Stimulated activated memory B cell treated with anti-CD40 and anti-IgM and Interleukin-4, amounts not matched to agents 10 μg/mL and 1 μg/mL and 100 μg/mL, for 72 hours (primary cell): ENCODE measurements at regions not wholly inside any gene's neighbourhood (a gene's known extent, or its start where the extent isn't known, plus 50 kb on each side); places are given as distances from the start of the nearest gene placed in this dataset.
A peak's percentile ranks its signal among the peaks of the same experiment; 100 is the strongest.

Experiments
- ATAC-seq: fragments of 150-1000 bp; cut with Tn5 transposase; 2 replicates; pipeline ENCODE4 v1.10.0; 2021
- H3K27ac Mint-ChIP-seq: one replicate; pipeline ENCODE4 v1.8.0; 2022; ENCODE audit warnings: mild to moderate bottlenecking, mixed read lengths
- H3K27me3 Mint-ChIP-seq: one replicate; pipeline ENCODE4 v1.8.0; 2022; ENCODE audit warnings: mixed read lengths
- H3K36me3 Mint-ChIP-seq: one replicate; pipeline ENCODE4 v1.8.0; 2022; ENCODE audit warnings: mixed read lengths
- H3K4me1 Mint-ChIP-seq: one replicate; pipeline ENCODE4 v1.8.0; 2022; ENCODE audit warnings: mixed read lengths
- H3K4me3 Mint-ChIP-seq: one replicate; pipeline ENCODE4 v1.8.0; 2022; ENCODE audit warnings: mild to moderate bottlenecking, moderate library complexity, mixed read lengths
- H3K9me3 Mint-ChIP-seq: one replicate; pipeline ENCODE4 v1.8.0; 2022; ENCODE audit warnings: mixed read lengths

DNA sequence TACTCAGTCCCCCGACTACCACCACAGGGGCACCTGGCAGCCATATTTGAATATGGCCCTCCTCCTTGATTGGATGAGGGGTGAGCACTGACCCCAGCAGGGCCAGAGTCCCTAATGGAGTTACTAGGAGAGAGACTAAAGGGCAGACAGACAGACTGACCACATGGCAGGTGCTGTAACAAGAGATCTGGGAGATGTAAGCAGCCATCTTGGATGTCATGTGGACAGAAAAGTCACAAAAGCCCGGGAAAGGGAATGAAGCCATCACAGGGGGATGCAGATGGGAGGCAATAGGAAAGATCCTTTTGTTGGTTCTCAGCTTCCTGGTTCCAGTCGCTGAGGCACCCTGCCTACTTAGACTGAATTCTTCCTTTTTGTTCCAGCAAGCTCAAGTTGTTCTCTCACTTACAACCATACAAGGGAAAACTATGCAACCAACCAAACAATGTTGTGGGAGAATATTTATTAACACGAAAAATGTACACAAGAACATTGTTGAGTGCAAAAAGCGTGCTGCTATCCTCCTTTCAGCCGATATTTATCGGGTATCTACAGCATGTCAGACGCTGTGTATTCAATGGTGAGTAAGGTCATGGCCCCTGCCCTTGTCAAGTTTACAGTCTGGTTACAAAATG lies 511.6 kb upstream of the PROK2 start:
- Mint-ChIP-seq H3K4me3 (no peak overlapping the region), H3K27me3 (peaks cover 21% of the 10 kb centered on the region), H3K9me3 (no peaks in the 10 kb centered on the region), H3K36me3 (no peaks in the 10 kb centered on the region), H3K4me1 (no peaks in the 10 kb centered on the region), H3K27ac (no peak overlapping the region)
- ATAC-seq = no peak

DNA sequence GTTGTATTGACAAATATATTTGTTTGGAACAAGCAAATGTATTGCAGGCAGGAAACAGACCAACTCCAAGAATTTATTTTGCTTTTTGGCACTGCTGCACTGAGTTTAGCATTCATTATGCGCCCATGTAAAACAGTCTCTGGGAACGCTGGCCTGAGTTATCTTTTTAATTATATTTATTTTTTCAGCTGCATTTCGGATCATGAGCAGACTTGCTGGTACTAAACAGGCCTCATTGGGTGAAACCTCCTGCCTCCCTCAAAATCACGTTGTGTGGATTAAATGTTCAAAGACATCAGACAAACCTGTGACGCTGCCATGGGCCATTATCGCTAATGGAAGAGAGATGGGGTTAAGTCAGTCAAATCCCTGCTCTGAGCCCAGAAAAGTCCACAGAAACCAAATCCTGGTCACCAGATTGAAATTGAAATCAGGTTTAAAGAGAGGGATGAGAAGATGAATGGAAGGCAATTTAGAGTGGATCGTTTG lies 511.1 kb upstream of the PROK2 start:
- Mint-ChIP-seq H3K4me1 (peaks cover 2% of the 10 kb centered on the region), H3K4me3 (no peak overlapping the region), H3K27ac (no peak overlapping the region), H3K27me3 (peaks cover 25% of the 10 kb centered on the region), H3K36me3 (no peaks in the 10 kb centered on the region), H3K9me3 (no peaks in the 10 kb centered on the region)
- no peak for ATAC-seq

- no peak for ATAC-seq
- H3K27ac Mint-ChIP-seq = no peak overlapping the region
Observed at GRCh38 chr3:72295276-72295961, 510.5 kb upstream of the PROK2 start.

GRCh38 chr3:72290859-72291638 lies 506.1 kb upstream of the PROK2 start:
- no peak overlapping the region for H3K4me3 Mint-ChIP-seq
- no peak overlapping the region for H3K27ac Mint-ChIP-seq
- no peaks in the 10 kb centered on the region for H3K9me3 Mint-ChIP-seq
- H3K36me3 Mint-ChIP-seq = no peaks in the 10 kb centered on the region
- peaks cover 26% of the 10 kb centered on the region for H3K4me1 Mint-ChIP-seq
- H3K27me3 Mint-ChIP-seq = peaks cover 21% of the 10 kb centered on the region
- peak; percentile 27 for ATAC-seq

More at GRCh38 chr3:72295276-72295961, 510.5 kb upstream of the PROK2 start:
- H3K27me3 Mint-ChIP-seq = peaks cover 25% of the 10 kb centered on the region
- peaks cover 7% of the 10 kb centered on the region for H3K4me1 Mint-ChIP-seq
- no peaks in the 10 kb centered on the region for H3K36me3 Mint-ChIP-seq
- no peaks in the 10 kb centered on the region for H3K9me3 Mint-ChIP-seq
- H3K4me3 Mint-ChIP-seq = no peak overlapping the region

- no peaks in the 10 kb centered on the region for H3K36me3 Mint-ChIP-seq
- peak overlapping the region; percentile 65 for H3K4me3 Mint-ChIP-seq
- H3K27ac Mint-ChIP-seq = no peak overlapping the region
- H3K27me3 Mint-ChIP-seq = peaks cover 21% of the 10 kb centered on the region
- ATAC-seq = no peak
- no peaks in the 10 kb centered on the region for H3K9me3 Mint-ChIP-seq
- H3K4me1 Mint-ChIP-seq = peaks cover 26% of the 10 kb centered on the region
Observed at GRCh38 chr3:72289692-72290071, 504.7 kb upstream of the PROK2 start.

- H3K27me3 Mint-ChIP-seq = peaks cover 21% of the 10 kb centered on the region
- no peak overlapping the region for H3K27ac Mint-ChIP-seq
- H3K36me3 Mint-ChIP-seq = no peaks in the 10 kb centered on the region
- ATAC-seq = peak; percentile 66
- H3K9me3 Mint-ChIP-seq = no peaks in the 10 kb centered on the region
- peaks cover 26% of the 10 kb centered on the region for H3K4me1 Mint-ChIP-seq
- peak overlapping the region; percentile 65 for H3K4me3 Mint-ChIP-seq
Observed at GRCh38 chr3:72288955-72289691, 504.2 kb upstream of the PROK2 start.

DNA sequence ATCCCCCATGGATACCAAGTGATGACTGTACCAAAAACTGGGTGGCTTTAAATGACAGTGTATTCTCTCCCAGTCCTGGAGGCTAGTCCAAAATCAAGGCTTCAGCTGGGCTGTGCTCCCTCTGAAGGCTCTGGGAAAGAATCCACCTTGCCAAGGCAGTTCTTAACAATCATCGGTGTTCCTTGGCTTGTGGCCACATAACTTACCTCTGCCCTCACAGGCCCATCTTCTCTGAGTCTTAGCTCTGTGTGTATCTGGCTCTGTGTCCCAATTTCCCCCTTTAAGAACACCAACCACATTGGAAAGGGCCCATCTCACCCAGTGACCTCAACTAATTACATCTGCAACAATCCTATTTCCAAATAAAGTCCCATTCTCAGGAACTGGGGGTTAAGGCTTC lies 503.0 kb upstream of the PROK2 start:
- no peaks in the 10 kb centered on the region for H3K36me3 Mint-ChIP-seq
- ATAC-seq = no peak
- H3K9me3 Mint-ChIP-seq = peaks cover 6% of the 10 kb centered on the region
- H3K4me1 Mint-ChIP-seq = peaks cover 26% of the 10 kb centered on the region
- H3K27ac Mint-ChIP-seq = no peak overlapping the region
- no peak overlapping the region for H3K4me3 Mint-ChIP-seq
- H3K27me3 Mint-ChIP-seq = peaks cover 21% of the 10 kb centered on the region

DNA sequence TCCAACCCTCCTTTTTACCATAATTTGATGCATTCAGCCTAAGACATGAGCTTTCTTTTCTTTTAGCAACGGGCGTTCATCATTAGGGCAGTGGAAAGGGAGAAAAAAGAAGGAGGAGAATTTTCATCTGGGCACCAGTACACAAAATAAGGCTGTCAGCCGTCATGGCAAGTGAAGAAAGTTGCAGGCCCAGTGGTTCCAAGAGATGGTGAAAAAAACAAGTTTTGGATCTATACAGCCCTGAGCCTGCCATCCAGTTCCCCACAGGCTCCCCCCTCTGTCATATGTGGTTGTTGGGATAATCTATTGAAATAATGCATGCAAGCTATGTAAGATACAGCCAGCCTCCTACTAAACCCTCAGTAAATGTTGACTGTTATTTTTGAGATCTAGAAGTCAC lies 500.6 kb upstream of the PROK2 start:
- Mint-ChIP-seq H3K4me1 (peaks cover 20% of the 10 kb centered on the region), H3K9me3 (peaks cover 15% of the 10 kb centered on the region), H3K27me3 (peaks cover 2% of the 10 kb centered on the region), H3K4me3 (no peak overlapping the region), H3K36me3 (peaks cover 4% of the 10 kb centered on the region), H3K27ac (no peak overlapping the region)
- ATAC-seq = no peak

DNA sequence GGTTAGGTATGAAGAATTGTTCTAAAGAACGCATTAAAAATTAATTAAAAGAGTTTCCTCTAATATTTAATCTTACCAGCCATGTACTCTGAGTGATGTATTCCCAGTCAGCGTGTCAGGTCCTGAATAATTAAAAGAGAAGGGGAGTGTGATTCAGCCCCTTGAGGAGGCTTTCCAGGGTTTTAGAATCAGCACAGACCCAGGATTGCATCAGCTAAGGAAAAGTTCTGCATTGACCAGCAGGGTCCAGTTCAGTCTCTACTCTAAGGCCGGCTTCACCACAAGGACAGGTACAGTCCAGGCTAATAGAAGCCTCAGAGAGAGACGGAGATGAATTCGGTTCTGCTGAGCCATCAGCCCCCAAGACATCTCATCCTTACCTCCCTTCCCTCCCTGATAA lies 499.5 kb upstream of the PROK2 start:
- no peak overlapping the region for H3K27ac Mint-ChIP-seq
- no peak overlapping the region for H3K4me3 Mint-ChIP-seq
- peaks cover 13% of the 10 kb centered on the region for H3K4me1 Mint-ChIP-seq
- peaks cover 4% of the 10 kb centered on the region for H3K36me3 Mint-ChIP-seq
- ATAC-seq = no peak
- peaks cover 15% of the 10 kb centered on the region for H3K9me3 Mint-ChIP-seq
- peaks cover 6% of the 10 kb centered on the region for H3K27me3 Mint-ChIP-seq

DNA sequence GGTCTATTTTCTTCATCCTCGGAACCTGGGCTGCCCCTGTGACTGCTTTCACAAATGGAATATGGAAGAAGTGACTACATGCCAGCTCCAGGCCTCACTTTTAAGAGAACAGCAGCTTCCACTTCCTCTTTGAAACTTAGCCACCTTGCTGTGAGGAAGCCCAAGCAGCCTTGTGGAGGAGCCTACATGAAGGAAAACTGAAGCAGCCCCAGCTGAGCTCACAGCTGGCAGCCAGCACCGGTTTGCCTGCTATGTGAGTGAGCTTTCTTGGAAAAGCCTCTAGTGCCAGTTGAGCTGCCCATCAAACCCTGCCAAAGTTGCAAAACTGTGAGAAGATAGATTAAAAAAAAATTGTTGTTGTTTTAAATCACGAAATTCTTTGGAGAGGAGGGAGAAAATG lies 498.0 kb upstream of the PROK2 start:
- ATAC-seq = no peak
- H3K4me1 Mint-ChIP-seq = no peaks in the 10 kb centered on the region
- H3K27me3 Mint-ChIP-seq = peaks cover 17% of the 10 kb centered on the region
- H3K4me3 Mint-ChIP-seq = no peak overlapping the region
- H3K27ac Mint-ChIP-seq = no peak overlapping the region
- peaks cover 15% of the 10 kb centered on the region for H3K9me3 Mint-ChIP-seq
- peaks cover 4% of the 10 kb centered on the region for H3K36me3 Mint-ChIP-seq

GRCh38 chr3:72281551-72281950 lies 496.6 kb upstream of the PROK2 start:
- no peak overlapping the region for H3K27ac Mint-ChIP-seq
- peaks cover 20% of the 10 kb centered on the region for H3K9me3 Mint-ChIP-seq
- ATAC-seq = no peak
- H3K4me1 Mint-ChIP-seq = no peaks in the 10 kb centered on the region
- H3K36me3 Mint-ChIP-seq = peaks cover 4% of the 10 kb centered on the region
- H3K27me3 Mint-ChIP-seq = peaks cover 17% of the 10 kb centered on the region
- H3K4me3 Mint-ChIP-seq = no peak overlapping the region

- H3K9me3 Mint-ChIP-seq = peaks cover 20% of the 10 kb centered on the region
- H3K4me1 Mint-ChIP-seq = no peaks in the 10 kb centered on the region
- no peak overlapping the region for H3K4me3 Mint-ChIP-seq
- H3K36me3 Mint-ChIP-seq = peaks cover 4% of the 10 kb centered on the region
- H3K27ac Mint-ChIP-seq = no peak overlapping the region
- peak; percentile 62 for ATAC-seq
- H3K27me3 Mint-ChIP-seq = peaks cover 17% of the 10 kb centered on the region
Observed at GRCh38 chr3:72280876-72281275, 495.9 kb upstream of the PROK2 start.

DNA sequence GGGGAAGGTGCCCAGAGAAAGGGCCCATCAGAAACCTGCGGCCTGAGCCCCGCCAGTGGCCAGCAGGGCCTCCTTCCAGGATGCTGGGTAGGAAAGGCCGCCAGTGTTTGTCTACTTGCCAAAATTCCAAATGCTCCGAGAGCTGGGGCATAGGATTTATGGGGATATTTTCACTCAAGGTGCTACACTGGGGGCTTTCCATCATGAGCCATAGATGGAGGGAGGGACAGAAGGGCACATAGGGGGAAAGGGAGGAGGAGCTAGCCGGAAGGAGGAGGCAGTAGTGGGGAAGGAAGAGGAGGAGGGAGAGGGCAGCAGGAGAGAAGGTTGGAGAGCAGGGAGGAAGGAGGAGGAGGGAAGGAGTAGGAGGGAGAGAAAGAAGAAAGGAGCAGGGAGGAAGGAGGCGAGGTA lies 494.7 kb upstream of the PROK2 start:
- Mint-ChIP-seq H3K9me3 (peaks cover 20% of the 10 kb centered on the region), H3K4me3 (no peak overlapping the region), H3K27me3 (peaks cover 17% of the 10 kb centered on the region), H3K36me3 (peaks cover 4% of the 10 kb centered on the region), H3K27ac (no peak overlapping the region), H3K4me1 (peaks cover 7% of the 10 kb centered on the region)
- no peak for ATAC-seq

DNA sequence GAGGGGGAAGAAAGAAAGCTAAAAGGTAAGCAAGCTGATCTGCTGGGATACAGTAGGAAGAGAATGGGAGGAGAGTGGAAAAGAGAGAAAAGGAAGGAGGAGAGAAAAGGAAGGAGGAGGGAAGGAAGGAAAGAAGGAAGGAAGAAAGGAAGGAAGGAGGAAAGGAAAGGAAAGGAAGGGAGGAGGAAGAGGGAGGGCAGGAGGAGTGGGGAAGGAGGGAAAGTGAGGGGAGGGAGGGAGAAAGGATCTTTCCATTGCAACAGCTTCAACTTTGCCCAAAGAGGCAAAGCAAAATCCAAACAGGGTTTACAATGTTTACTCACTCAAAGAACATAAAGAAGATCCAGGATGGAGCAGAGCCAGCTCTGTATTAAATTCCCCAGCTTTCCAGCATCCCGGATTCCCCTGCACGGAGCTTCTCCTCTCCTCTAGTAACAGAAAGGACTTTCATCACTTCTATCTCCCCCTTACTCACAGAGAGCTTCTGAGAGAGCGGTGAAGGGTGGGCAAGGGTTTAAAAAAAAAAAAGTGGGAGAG lies 494.2 kb upstream of the PROK2 start:
- H3K27ac Mint-ChIP-seq = no peak overlapping the region
- H3K36me3 Mint-ChIP-seq = peaks cover 4% of the 10 kb centered on the region
- peak overlapping the region; percentile 1 for H3K4me3 Mint-ChIP-seq
- H3K27me3 Mint-ChIP-seq = peaks cover 17% of the 10 kb centered on the region
- no peak for ATAC-seq
- H3K9me3 Mint-ChIP-seq = peaks cover 20% of the 10 kb centered on the region
- peaks cover 12% of the 10 kb centered on the region for H3K4me1 Mint-ChIP-seq
